Mesendoderm (in vitro differentiated cells): ENCODE measurements at regions not wholly inside any gene's neighbourhood (a gene's known extent, or its start where the extent isn't known, plus 50 kb on each side); places are given as distances from the start of the nearest gene placed in this dataset.

Experiments
- DNase-seq: peaks from one replicate; pipeline ENCODE4 v3.0.0; 2013
- H2AK5ac ChIP-seq: 2 replicates; pipeline ENCODE4 v1.6.1; 2013; ENCODE audit warnings: low read length, inconsistent platforms
- H2BK120ac ChIP-seq: 2 replicates; pipeline ENCODE4 v1.6.1; 2013; ENCODE audit warnings: low read depth, mild to moderate bottlenecking, low read length, moderate library complexity, mixed read lengths
- H2BK15ac ChIP-seq: replicated peaks from 2 replicates; pipeline ENCODE4 v1.6.1; 2013; ENCODE audit warnings: low read depth, mild to moderate bottlenecking, moderate library complexity
- H2BK5ac ChIP-seq: 2 replicates; pipeline ENCODE4 v1.6.1; 2013; ENCODE audit warnings: low read length, inconsistent platforms
- H3K18ac ChIP-seq: 2 replicates; pipeline ENCODE4 v1.6.1; 2013; ENCODE audit warnings: mild to moderate bottlenecking, low read length, mixed read lengths
- H3K23ac ChIP-seq: one replicate; pipeline ENCODE4 v1.6.1; 2013; ENCODE audit warnings: low read length
- H3K27ac ChIP-seq: 2 replicates; pipeline ENCODE4 v1.5.1; 2013; ENCODE audit warnings: low read depth, mild to moderate bottlenecking, inconsistent platforms, low read length, moderate library complexity
- H3K27me3 ChIP-seq: 2 replicates; pipeline ENCODE4 v1.6.1; 2013; ENCODE audit warnings: low read length, control low read depth, mild to moderate bottlenecking, inconsistent platforms; ENCODE audit not compliant: insufficient read depth, poor library complexity
- H3K36me3 ChIP-seq: 2 replicates; pipeline ENCODE4 v1.6.1; 2013; ENCODE audit warnings: low read length, inconsistent platforms; ENCODE audit not compliant: control insufficient read depth, insufficient read depth
- H3K4ac ChIP-seq: one replicate; pipeline ENCODE4 v1.6.1; 2013; ENCODE audit warnings: low read depth, mild to moderate bottlenecking, low read length, moderate library complexity
- H3K4me1 ChIP-seq: 2 replicates; pipeline ENCODE4 v1.6.1; 2013; ENCODE audit warnings: low read depth, low read length, inconsistent platforms; ENCODE audit not compliant: control insufficient read depth
- H3K4me2 ChIP-seq: 2 replicates; pipeline ENCODE4 v1.6.1; 2013; ENCODE audit warnings: low read length
- H3K4me3 ChIP-seq: 2 replicates; pipeline ENCODE4 v1.5.1; 2013; ENCODE audit warnings: mild to moderate bottlenecking, low read length
- H3K56ac ChIP-seq: one replicate; pipeline ENCODE4 v1.6.1; 2013; ENCODE audit warnings: low read length
- H3K79me1 ChIP-seq: 2 replicates; pipeline ENCODE4 v1.6.1; 2013; ENCODE audit warnings: low read length, inconsistent platforms
- H3K79me2 ChIP-seq: 2 replicates; pipeline ENCODE4 v1.6.1; 2013; ENCODE audit warnings: mild to moderate bottlenecking, low read length; ENCODE audit not compliant: control insufficient read depth, insufficient read depth
- H3K9ac ChIP-seq: 2 replicates; pipeline ENCODE4 v1.6.1; 2013; ENCODE audit warnings: low read length, inconsistent platforms
- H4K5ac ChIP-seq: one replicate; pipeline ENCODE4 v1.6.1; 2013; ENCODE audit warnings: low read length
- H4K8ac ChIP-seq: one replicate; pipeline ENCODE4 v1.6.1; 2013; ENCODE audit warnings: low read depth, mild to moderate bottlenecking, control low read depth, low read length, moderate library complexity
- WGBS: extraction: QIAGEN DNeasy Blood & Tissue Kit; methylation state at CpG from one replicate; pipeline ENCODE4 v1.1.7; 2013; ENCODE audit warnings: low lambda C conversion rate, missing lambda C conversion rate; ENCODE audit not compliant: insufficient coverage; ENCODE audit errors: extremely low coverage; 5-methylcytosine and 5-hydroxymethylcytosine counted together

DNA sequence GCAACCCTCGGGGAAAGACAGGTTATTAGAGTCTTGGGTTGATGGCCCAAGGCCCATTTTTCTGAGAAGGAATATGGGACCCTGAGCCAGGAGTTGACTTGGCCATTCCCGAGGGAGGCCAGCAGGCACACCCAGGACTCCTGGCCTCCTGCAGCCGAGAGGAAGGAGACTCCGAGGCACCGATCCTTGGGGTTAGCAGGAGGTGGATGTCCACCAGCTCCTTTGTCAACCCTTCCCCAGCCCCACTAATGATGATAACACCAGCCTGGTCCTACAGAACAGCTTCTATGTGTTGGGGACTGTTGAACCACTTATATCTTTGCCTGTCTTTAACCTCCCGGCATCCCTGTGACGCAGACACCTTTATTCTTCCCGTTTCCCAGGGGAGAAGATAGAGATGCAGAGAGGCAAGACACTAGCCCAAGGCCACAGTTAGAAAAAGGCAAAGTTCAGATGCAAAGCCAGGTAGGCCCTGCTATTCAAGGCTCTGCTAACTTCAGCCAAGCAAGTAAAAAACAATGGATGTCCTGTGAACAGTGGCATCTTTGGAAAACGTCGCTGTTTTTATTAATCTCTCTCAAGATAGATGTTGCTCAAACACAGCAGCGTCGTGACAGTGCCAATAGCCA is 767.3 kb upstream of the TBX3 start:
- Histone ChIP-seq H4K8ac (no peak overlapping the region), H3K79me2 (no peaks in the 10 kb centered on the region), H3K4me2 (peak overlapping the region; percentile 5), H3K23ac (no peak overlapping the region), H3K56ac (peak overlapping the region; percentile 52), H3K79me1 (no peaks in the 10 kb centered on the region), H3K4me3 (no peak overlapping the region), H2BK120ac (peak overlapping the region; percentile 16), H3K36me3 (no peaks in the 10 kb centered on the region), H3K18ac (peak overlapping the region; percentile 76), H3K4ac (peak overlapping the region; percentile 22), H3K27me3 (no peaks in the 10 kb centered on the region), H2BK15ac (peak overlapping the region; percentile 5), H2BK5ac (no peak overlapping the region), H3K4me1 (peaks cover 24% of the 10 kb centered on the region), H3K9ac (peak overlapping the region; percentile 1), H4K5ac (no peak overlapping the region), H3K27ac (no peak overlapping the region), H2AK5ac (peak overlapping the region; percentile 1)
- DNase-seq, result peak; percentile 53
- WGBS, result no CpG with 5 or more reads among the region's 12 CpGs

- WGBS, result no CpG with 5 or more reads among the region's 8 CpGs
- DNase-seq, result peak; percentile 25
- H3K27me3 ChIP-seq, result no peaks in the 10 kb centered on the region
Observed at GRCh38 chr12:115450710-115451109, 766.7 kb upstream of the TBX3 start.

DNA sequence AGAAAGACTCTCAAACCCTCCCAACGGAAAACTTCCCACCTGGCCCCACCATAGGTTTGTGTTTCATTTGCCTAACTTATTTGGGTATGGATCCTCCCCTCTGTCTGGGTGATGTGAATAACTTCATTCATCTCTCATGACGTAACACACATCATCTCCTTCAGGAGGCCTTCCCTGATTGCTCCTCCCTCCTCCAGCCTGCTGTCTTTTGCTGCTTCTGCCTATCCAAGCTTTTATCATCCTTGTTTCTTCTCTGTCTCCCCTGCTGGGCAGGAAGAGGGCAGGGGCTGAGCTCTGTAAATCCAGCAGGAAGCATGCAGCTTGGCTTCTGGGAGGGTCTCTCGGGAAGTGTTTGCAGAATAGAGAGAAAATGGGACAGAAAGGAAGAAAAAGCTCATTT is 766.0 kb upstream of the TBX3 start:
- peak; percentile 93 for DNase-seq
- no peak overlapping the region for H2BK120ac ChIP-seq
- H3K9ac ChIP-seq, result no peak overlapping the region
- no peak overlapping the region for H2BK5ac ChIP-seq
- H2AK5ac ChIP-seq, result no peak overlapping the region
- H3K79me2 ChIP-seq, result no peaks in the 10 kb centered on the region
- H3K4me1 ChIP-seq, result peaks cover 22% of the 10 kb centered on the region
- H3K27ac ChIP-seq, result no peak overlapping the region
- no CpG with 5 or more reads among the region's 3 CpGs for WGBS
- no peak overlapping the region for H3K4me2 ChIP-seq
- no peaks in the 10 kb centered on the region for H3K79me1 ChIP-seq
- H4K8ac ChIP-seq, result no peak overlapping the region
- H4K5ac ChIP-seq, result no peak overlapping the region
- H3K27me3 ChIP-seq, result no peaks in the 10 kb centered on the region
- no peak overlapping the region for H2BK15ac ChIP-seq
- H3K56ac ChIP-seq, result peak overlapping the region; percentile 37
- no peak overlapping the region for H3K4me3 ChIP-seq
- no peaks in the 10 kb centered on the region for H3K36me3 ChIP-seq
- H3K18ac ChIP-seq, result no peak overlapping the region
- no peak overlapping the region for H3K4ac ChIP-seq
- H3K23ac ChIP-seq, result no peak overlapping the region

More at GRCh38 chr12:115450710-115451109, 766.7 kb upstream of the TBX3 start:
- H3K4ac ChIP-seq, result peak overlapping the region; percentile 22
- no peak overlapping the region for H3K9ac ChIP-seq
- peak overlapping the region; percentile 3 for H2BK5ac ChIP-seq
- H3K79me1 ChIP-seq, result no peaks in the 10 kb centered on the region
- H3K27ac ChIP-seq, result no peak overlapping the region
- H3K56ac ChIP-seq, result peak overlapping the region; percentile 49
- H3K18ac ChIP-seq, result peak overlapping the region; percentile 76
- no peak overlapping the region for H3K4me2 ChIP-seq
- no peak overlapping the region for H4K8ac ChIP-seq
- no peaks in the 10 kb centered on the region for H3K36me3 ChIP-seq
- H3K4me1 ChIP-seq, result peaks cover 24% of the 10 kb centered on the region
- H4K5ac ChIP-seq, result no peak overlapping the region
- H3K79me2 ChIP-seq, result no peaks in the 10 kb centered on the region
- H2AK5ac ChIP-seq, result no peak overlapping the region
- H3K23ac ChIP-seq, result no peak overlapping the region
- H2BK15ac ChIP-seq, result no peak overlapping the region
- no peak overlapping the region for H3K4me3 ChIP-seq
- peak overlapping the region; percentile 16 for H2BK120ac ChIP-seq

DNA sequence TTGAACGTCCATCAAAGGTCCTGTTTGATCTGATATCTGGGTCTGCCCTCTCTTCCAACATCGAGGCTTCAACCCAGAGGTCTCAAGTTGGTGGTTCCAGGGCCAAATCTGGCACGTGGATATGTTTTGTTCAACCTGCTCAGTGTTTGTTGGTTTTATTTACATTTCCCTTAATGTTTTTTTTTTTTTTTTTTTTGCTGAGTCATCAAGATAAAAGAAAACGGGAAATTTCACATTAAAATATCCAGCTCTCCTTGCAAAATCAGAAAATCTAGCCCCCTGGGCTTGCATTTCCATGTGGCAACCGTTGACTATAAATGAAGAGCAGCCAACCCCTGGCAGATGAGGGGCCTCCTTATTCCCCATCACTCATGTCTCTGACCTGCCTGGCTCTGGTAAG is 765.6 kb upstream of the TBX3 start:
- Histone ChIP-seq H3K27ac (no peak overlapping the region), H3K23ac (no peak overlapping the region), H3K56ac (peak overlapping the region; percentile 37), H3K4me3 (no peak overlapping the region), H3K79me1 (no peaks in the 10 kb centered on the region), H3K9ac (no peak overlapping the region), H3K79me2 (no peaks in the 10 kb centered on the region), H4K5ac (no peak overlapping the region), H3K18ac (peak overlapping the region; percentile 72), H4K8ac (no peak overlapping the region), H3K36me3 (no peaks in the 10 kb centered on the region), H3K4me1 (peaks cover 22% of the 10 kb centered on the region), H2BK120ac (peak overlapping the region; percentile 51), H2BK5ac (no peak overlapping the region), H3K4ac (peak overlapping the region; percentile 37), H2AK5ac (no peak overlapping the region), H3K27me3 (no peaks in the 10 kb centered on the region), H3K4me2 (no peak overlapping the region), H2BK15ac (no peak overlapping the region)
- no CpG with 5 or more reads among the region's 5 CpGs for WGBS
- DNase-seq, result no peak

GRCh38 chr12:115444346-115444745 is 760.4 kb upstream of the TBX3 start:
- WGBS, result no CpG with 5 or more reads among the region's 1 CpG
- Histone ChIP-seq H2BK15ac (no peak overlapping the region), H3K4me1 (peaks cover 3% of the 10 kb centered on the region), H4K5ac (no peak overlapping the region), H3K36me3 (no peaks in the 10 kb centered on the region), H3K79me1 (no peaks in the 10 kb centered on the region), H3K9ac (no peak overlapping the region), H3K23ac (no peak overlapping the region), H3K79me2 (no peaks in the 10 kb centered on the region), H3K27ac (no peak overlapping the region), H2AK5ac (no peak overlapping the region), H2BK120ac (no peak overlapping the region), H3K27me3 (no peaks in the 10 kb centered on the region), H3K4ac (no peak overlapping the region), H3K4me2 (no peak overlapping the region), H2BK5ac (no peak overlapping the region), H3K56ac (no peak overlapping the region), H3K18ac (no peak overlapping the region), H3K4me3 (no peak overlapping the region), H4K8ac (no peak overlapping the region)
- no peak for DNase-seq
